NB4 (cell line): ENCODE measurements at regions not wholly inside any gene's neighbourhood (a gene's known extent, or its start where the extent isn't known, plus 50 kb on each side); places are given as distances from the start of the nearest gene placed in this dataset.

Experiments
- TF ChIP-seq, protein P1 (sequence below): IDR thresholded peaks from one replicate; pipeline ENCODE4 v1.5.1; 2012; ENCODE audit warnings: low read depth, low read length
- TF ChIP-seq, protein P2 (sequence below): IDR thresholded peaks from 2 replicates; pipeline ENCODE4 v1.6.1; 2011; ENCODE audit warnings: low read depth, low read length

DNA sequence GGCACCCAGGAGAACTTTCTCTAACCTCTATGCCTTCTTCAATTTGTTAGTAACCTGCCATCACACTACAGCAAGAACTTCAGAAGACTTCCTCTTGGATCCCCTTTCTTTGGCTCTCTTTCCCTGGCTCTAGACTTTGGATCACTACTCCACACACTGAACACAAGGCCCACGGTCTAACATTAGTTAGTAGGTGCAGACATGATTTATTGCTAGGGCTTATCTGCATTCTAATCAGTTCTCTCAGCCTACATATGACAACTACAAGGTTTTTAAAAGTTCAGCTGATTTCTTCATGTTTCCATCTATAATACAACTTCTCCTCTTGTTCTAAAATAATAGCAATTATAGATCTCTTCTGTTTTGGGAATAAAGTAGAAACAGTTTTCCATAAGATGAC, 209.1 kb upstream of the ANXA10 start:
- TF ChIP-seq, protein P1, sequence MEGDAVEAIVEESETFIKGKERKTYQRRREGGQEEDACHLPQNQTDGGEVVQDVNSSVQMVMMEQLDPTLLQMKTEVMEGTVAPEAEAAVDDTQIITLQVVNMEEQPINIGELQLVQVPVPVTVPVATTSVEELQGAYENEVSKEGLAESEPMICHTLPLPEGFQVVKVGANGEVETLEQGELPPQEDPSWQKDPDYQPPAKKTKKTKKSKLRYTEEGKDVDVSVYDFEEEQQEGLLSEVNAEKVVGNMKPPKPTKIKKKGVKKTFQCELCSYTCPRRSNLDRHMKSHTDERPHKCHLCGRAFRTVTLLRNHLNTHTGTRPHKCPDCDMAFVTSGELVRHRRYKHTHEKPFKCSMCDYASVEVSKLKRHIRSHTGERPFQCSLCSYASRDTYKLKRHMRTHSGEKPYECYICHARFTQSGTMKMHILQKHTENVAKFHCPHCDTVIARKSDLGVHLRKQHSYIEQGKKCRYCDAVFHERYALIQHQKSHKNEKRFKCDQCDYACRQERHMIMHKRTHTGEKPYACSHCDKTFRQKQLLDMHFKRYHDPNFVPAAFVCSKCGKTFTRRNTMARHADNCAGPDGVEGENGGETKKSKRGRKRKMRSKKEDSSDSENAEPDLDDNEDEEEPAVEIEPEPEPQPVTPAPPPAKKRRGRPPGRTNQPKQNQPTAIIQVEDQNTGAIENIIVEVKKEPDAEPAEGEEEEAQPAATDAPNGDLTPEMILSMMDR, result no peak
- TF ChIP-seq, protein P2, sequence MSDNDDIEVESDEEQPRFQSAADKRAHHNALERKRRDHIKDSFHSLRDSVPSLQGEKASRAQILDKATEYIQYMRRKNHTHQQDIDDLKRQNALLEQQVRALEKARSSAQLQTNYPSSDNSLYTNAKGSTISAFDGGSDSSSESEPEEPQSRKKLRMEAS, result no peak
